GM23338 (cell line): ENCODE measurements at regions not wholly inside any gene's neighbourhood (a gene's known extent, or its start where the extent isn't known, plus 50 kb on each side); places are given as distances from the start of the nearest gene placed in this dataset.

Experiments
- ATAC-seq: fragments of 200-7000 bp; cut with Tn5 transposase; 3 replicates; pipeline ENCODE4 v1.9.1; 2020
- DNase-seq: peaks from one replicate; pipeline ENCODE4 v3.0.0-alpha.2; 2015; ENCODE audit warnings: low spot score
- H2AFZ ChIP-seq: fragments of 200-600 bp; sonication (generic); 2 replicates; pipeline ENCODE4 v1.8.0; 2016; ENCODE audit warnings: antibody characterized with exemption, mild to moderate bottlenecking, moderate library complexity
- H3F3A ChIP-seq: fragments of 200-600 bp; sonication (generic); replicated peaks from 2 replicates; pipeline ENCODE4 v1.8.0; 2017; ENCODE audit warnings: antibody characterized with exemption, mixed run types, low read depth
- H3K27ac ChIP-seq: fragments of 200-600 bp; sonication (generic); 2 replicates; pipeline ENCODE4 v1.6.1; 2016; ENCODE audit warnings: low read depth
- H3K27me3 ChIP-seq: fragments of 200-600 bp; sonication (generic); 2 replicates; pipeline ENCODE4 v1.8.0; 2016; ENCODE audit warnings: mild to moderate bottlenecking, mixed run types, moderate library complexity; ENCODE audit not compliant: insufficient read depth
- H3K36me3 ChIP-seq: fragments of 200-600 bp; sonication (generic); 2 replicates; pipeline ENCODE4 v1.8.0; 2016; ENCODE audit warnings: mild to moderate bottlenecking; ENCODE audit not compliant: insufficient read depth
- H3K4me1 ChIP-seq: fragments of 200-600 bp; sonication (generic); 2 replicates; pipeline ENCODE4 v1.8.0; 2016; ENCODE audit warnings: mild to moderate bottlenecking, moderate library complexity; ENCODE audit not compliant: insufficient read depth
- H3K4me2 ChIP-seq: fragments of 200-600 bp; sonication (generic); 2 replicates; pipeline ENCODE4 v1.7.1; 2017; ENCODE audit warnings: mixed run types
- H3K4me3 ChIP-seq: fragments of 200-600 bp; sonication (generic); 2 replicates; pipeline ENCODE4 v1.6.1; 2016; ENCODE audit warnings: mixed run types
- H3K79me2 ChIP-seq: fragments of 200-600 bp; sonication (generic); replicated peaks from 2 replicates; pipeline ENCODE4 v1.8.0; 2017; ENCODE audit warnings: mild to moderate bottlenecking; ENCODE audit not compliant: insufficient read depth
- H3K9me2 ChIP-seq: fragments of 200-600 bp; sonication (generic); 2 replicates; pipeline ENCODE4 v1.8.0; 2017; ENCODE audit not compliant: insufficient read depth
- H4K20me1 ChIP-seq: fragments of 200-600 bp; sonication (generic); replicated peaks from 2 replicates; pipeline ENCODE4 v1.8.0; 2017; ENCODE audit warnings: mild to moderate bottlenecking; ENCODE audit not compliant: insufficient read depth
- H3K27ac Mint-ChIP-seq: 2 replicates; pipeline ENCODE4 v1.8.0; 2020; ENCODE audit warnings: inconsistent platforms, mild to moderate bottlenecking, moderate library complexity, mixed read lengths
- H3K27me3 Mint-ChIP-seq: 3 replicates; pipeline ENCODE4 v1.8.0; 2022; ENCODE audit warnings: low read depth, mild to moderate bottlenecking, moderate library complexity, mixed read lengths, inconsistent platforms; ENCODE audit not compliant: insufficient read depth, poor library complexity
- H3K36me3 Mint-ChIP-seq: 3 replicates; pipeline ENCODE4 v1.8.0; 2021; ENCODE audit warnings: low read depth, mild to moderate bottlenecking, inconsistent platforms, moderate library complexity, mixed read lengths
- H3K4me1 Mint-ChIP-seq: 3 replicates; pipeline ENCODE4 v1.8.0; 2020; ENCODE audit warnings: mild to moderate bottlenecking, inconsistent platforms, mixed read lengths
- H3K4me3 Mint-ChIP-seq: 3 replicates; pipeline ENCODE4 v1.8.0; 2021; ENCODE audit warnings: moderate library complexity, mild to moderate bottlenecking, inconsistent platforms, mixed read lengths
- H3K9me3 Mint-ChIP-seq: 3 replicates; pipeline ENCODE4 v1.8.0; 2020; ENCODE audit warnings: moderate library complexity, mild to moderate bottlenecking, inconsistent platforms, mixed read lengths
- CREB1 ChIP-seq: fragments of 250-450 bp; sonication (Bioruptor Pico); IDR thresholded peaks from 2 replicates; pipeline ENCODE4 v1.5.0; 2020; ENCODE audit warnings: low read depth, mild to moderate bottlenecking, moderate library complexity
- CTCF ChIP-seq, 2 experiments: fragments of 200-600 bp in 1 of 2; sonication (generic) in 1 of 2; conservative IDR thresholded peaks; 2 replicates each; pipeline versions ENCODE4 v1.5.1 to v1.6.1; 2016 to 2017; ENCODE audit warnings: antibody characterized with exemption in 2 of 2, low read depth in 2 of 2, mild to moderate bottlenecking in 2 of 2, moderate library complexity in 1 of 2
- ETS1 ChIP-seq: IDR thresholded peaks from 2 replicates; pipeline ENCODE4 v1.6.1; 2016; ENCODE audit warnings: antibody characterized with exemption
- EZH2 ChIP-seq: fragments of 200-600 bp; sonication (generic); IDR thresholded peaks from one replicate; pipeline ENCODE4 v1.8.0; 2017; ENCODE audit warnings: antibody characterized with exemption, mild to moderate bottlenecking, low read depth; ENCODE audit not compliant: unreplicated experiment
- EZH2phosphoT487 ChIP-seq: fragments of 200-600 bp; sonication (generic); IDR thresholded peaks from one replicate; pipeline ENCODE4 v1.8.1; 2018; ENCODE audit warnings: antibody characterized with exemption; ENCODE audit not compliant: unreplicated experiment
- JUNB ChIP-seq: IDR thresholded peaks from one replicate; pipeline ENCODE4 v1.6.1; 2016; ENCODE audit warnings: antibody characterized with exemption; ENCODE audit not compliant: unreplicated experiment
- NANOG ChIP-seq: IDR thresholded peaks from 2 replicates; pipeline ENCODE4 v1.6.1; 2016; ENCODE audit warnings: antibody characterized with exemption, borderline replicate concordance
- POLR2AphosphoS5 ChIP-seq: IDR thresholded peaks from 2 replicates; pipeline ENCODE4 v1.6.1; 2016; ENCODE audit warnings: antibody characterized with exemption, low read depth
- REST ChIP-seq: IDR thresholded peaks from one replicate; pipeline ENCODE4 v1.6.1; 2018; ENCODE audit warnings: antibody characterized with exemption; ENCODE audit not compliant: unreplicated experiment
- STAT1 ChIP-seq: IDR thresholded peaks from one replicate; pipeline ENCODE4 v1.6.1; 2016; ENCODE audit warnings: antibody characterized with exemption; ENCODE audit not compliant: unreplicated experiment
- ZNF114 ChIP-seq: fragments of 250-450 bp; sonication (Bioruptor Pico); IDR thresholded peaks from 2 replicates; pipeline ENCODE4 v1.5.0; 2020; ENCODE audit warnings: mild to moderate bottlenecking, moderate library complexity
- ZNF331 ChIP-seq: fragments of 250-450 bp; sonication (Bioruptor Pico); IDR thresholded peaks from 2 replicates; pipeline ENCODE4 v1.5.0; 2020; ENCODE audit warnings: low read depth, mild to moderate bottlenecking, moderate library complexity
- ZNF462 ChIP-seq: fragments of 250-450 bp; sonication (Bioruptor Pico); IDR thresholded peaks from 2 replicates; pipeline ENCODE4 v1.5.0; 2020; ENCODE audit warnings: mild to moderate bottlenecking, moderate library complexity

- H3K27ac Mint-ChIP-seq: no peak overlapping the region
Measured at GRCh38 chr12:91316907-91317269, 134.3 kb upstream of the DCN start.

More at GRCh38 chr12:91316907-91317269, 134.3 kb upstream of the DCN start:
- H4K20me1 ChIP-seq: no peaks in the 10 kb centered on the region
- no peak overlapping the region for H3K4me2 ChIP-seq
- TF ChIP-seq STAT1 (no peak), NANOG (no peak), REST (no peak), ETS1 (no peak), CREB1 (CRISPR knock-in tag) (no peak), POLR2AphosphoS5 (no peak), EZH2 (no peak), EZH2phosphoT487 (no peak), ZNF114 (CRISPR knock-in tag) (no peak), CTCF (conservative IDR thresholded peaks at IDR 0.05; ENCODE audit: low read depth in 2 of 2) (no peak), JUNB (no peak), ZNF462 (CRISPR knock-in tag) (no peak), ZNF331 (CRISPR knock-in tag) (no peak)
- H3K9me2 ChIP-seq: peaks cover 3% of the 10 kb centered on the region; the same call in 1 of the 2 replicates
- no peak overlapping the region for H3K27ac ChIP-seq
- H2AFZ ChIP-seq: no peak overlapping the region
- no peak overlapping the region for H3K4me3 Mint-ChIP-seq
- peaks cover 2% of the 10 kb centered on the region for H3K27me3 Mint-ChIP-seq
- peaks cover 16% of the 10 kb centered on the region for H3K4me1 Mint-ChIP-seq
- ATAC-seq (no peak), DNase-seq (no peak)
- H3K36me3 ChIP-seq: no peaks in the 10 kb centered on the region
- H3K4me1 ChIP-seq: peaks cover 14% of the 10 kb centered on the region
- no peaks in the 10 kb centered on the region for H3F3A ChIP-seq
- no peaks in the 10 kb centered on the region; the same call in 1 of the 3 replicates for H3K9me3 Mint-ChIP-seq
- H3K4me3 ChIP-seq: no peak overlapping the region
- H3K27me3 ChIP-seq: no peaks in the 10 kb centered on the region
- H3K36me3 Mint-ChIP-seq: no peaks in the 10 kb centered on the region
- no peaks in the 10 kb centered on the region for H3K79me2 ChIP-seq
